ENCODE measurements at regions not wholly inside any gene's neighbourhood (a gene's known extent, or its start where the extent isn't known, plus 50 kb on each side); places are given as distances from the start of the nearest gene placed in this dataset.

GRCh38 chr14:47921133-47921532 is 245.7 kb upstream of the MDGA2 start:
- no peaks in the 10 kb centered on the region for H3K9me3 ChIP-seq (ENCODE audit: control insufficient read depth in 4 of 4, low read length in 3 of 4)
- no peaks in the 10 kb centered on the region for H3K4me1 ChIP-seq (ENCODE audit: control insufficient read depth in 4 of 4, insufficient read depth in 4 of 4, low read length in 3 of 4)
- TF ChIP-seq EGR1 (IDR thresholded peaks at IDR 0.05; ENCODE audit: low read depth in 2 of 2) (no peak), JUND (IDR thresholded peaks at IDR 0.05) (no peak), MAX (IDR thresholded peaks at IDR 0.05) (no peak), FOXA2 (IDR thresholded peaks at IDR 0.05) (no peak), RAD21 (IDR thresholded peaks at IDR 0.05) (no peak), NR2F2 (IDR thresholded peaks at IDR 0.05) (no peak), YY1 (IDR thresholded peaks at IDR 0.05) (no peak), HNF4G (IDR thresholded peaks at IDR 0.05) (no peak), GABPA (IDR thresholded peaks at IDR 0.05 in 1 of 2, conservative IDR thresholded peaks at IDR 0.05 in 1 of 2) (no peak), FOXA1 (IDR thresholded peaks at IDR 0.05) (no peak), RXRA (IDR thresholded peaks at IDR 0.05) (no peak), SP1 (IDR thresholded peaks at IDR 0.05) (no peak), TAF1 (conservative IDR thresholded peaks at IDR 0.05) (no peak), HNF4A (conservative IDR thresholded peaks at IDR 0.05) (no peak)
- TF ChIP-seq, protein P1, sequence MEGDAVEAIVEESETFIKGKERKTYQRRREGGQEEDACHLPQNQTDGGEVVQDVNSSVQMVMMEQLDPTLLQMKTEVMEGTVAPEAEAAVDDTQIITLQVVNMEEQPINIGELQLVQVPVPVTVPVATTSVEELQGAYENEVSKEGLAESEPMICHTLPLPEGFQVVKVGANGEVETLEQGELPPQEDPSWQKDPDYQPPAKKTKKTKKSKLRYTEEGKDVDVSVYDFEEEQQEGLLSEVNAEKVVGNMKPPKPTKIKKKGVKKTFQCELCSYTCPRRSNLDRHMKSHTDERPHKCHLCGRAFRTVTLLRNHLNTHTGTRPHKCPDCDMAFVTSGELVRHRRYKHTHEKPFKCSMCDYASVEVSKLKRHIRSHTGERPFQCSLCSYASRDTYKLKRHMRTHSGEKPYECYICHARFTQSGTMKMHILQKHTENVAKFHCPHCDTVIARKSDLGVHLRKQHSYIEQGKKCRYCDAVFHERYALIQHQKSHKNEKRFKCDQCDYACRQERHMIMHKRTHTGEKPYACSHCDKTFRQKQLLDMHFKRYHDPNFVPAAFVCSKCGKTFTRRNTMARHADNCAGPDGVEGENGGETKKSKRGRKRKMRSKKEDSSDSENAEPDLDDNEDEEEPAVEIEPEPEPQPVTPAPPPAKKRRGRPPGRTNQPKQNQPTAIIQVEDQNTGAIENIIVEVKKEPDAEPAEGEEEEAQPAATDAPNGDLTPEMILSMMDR (IDR thresholded peaks at IDR 0.05; ENCODE audit: low read depth, low read length, missing input control) = no peak
- TF ChIP-seq, protein P2, sequence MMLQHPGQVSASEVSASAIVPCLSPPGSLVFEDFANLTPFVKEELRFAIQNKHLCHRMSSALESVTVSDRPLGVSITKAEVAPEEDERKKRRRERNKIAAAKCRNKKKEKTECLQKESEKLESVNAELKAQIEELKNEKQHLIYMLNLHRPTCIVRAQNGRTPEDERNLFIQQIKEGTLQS (IDR thresholded peaks at IDR 0.05) = no peak
- H3K27ac ChIP-seq (ENCODE audit: low read depth in 1 of 2, low read length in 2 of 2) = no peak overlapping the region
- WGBS = 16% methylated on average over 1 of the region's 1 CpG
- no peak for DNase-seq (ENCODE audit: low spot score)
- H3K27me3 ChIP-seq (ENCODE audit: control insufficient read depth in 4 of 4, insufficient read depth in 4 of 4, low read length in 3 of 4) = no peaks in the 10 kb centered on the region
- H3K36me3 ChIP-seq (ENCODE audit: control insufficient read depth in 4 of 4, insufficient read depth in 3 of 4, low read depth in 1 of 4, low read length in 3 of 4) = no peaks in the 10 kb centered on the region
- H3K4me3 ChIP-seq (ENCODE audit: low read depth in 1 of 3, low read length in 3 of 3) = no peak overlapping the region
- H3K9ac ChIP-seq (ENCODE audit: low read depth in 1 of 2, low read length in 2 of 2) = no peak overlapping the region

DNA sequence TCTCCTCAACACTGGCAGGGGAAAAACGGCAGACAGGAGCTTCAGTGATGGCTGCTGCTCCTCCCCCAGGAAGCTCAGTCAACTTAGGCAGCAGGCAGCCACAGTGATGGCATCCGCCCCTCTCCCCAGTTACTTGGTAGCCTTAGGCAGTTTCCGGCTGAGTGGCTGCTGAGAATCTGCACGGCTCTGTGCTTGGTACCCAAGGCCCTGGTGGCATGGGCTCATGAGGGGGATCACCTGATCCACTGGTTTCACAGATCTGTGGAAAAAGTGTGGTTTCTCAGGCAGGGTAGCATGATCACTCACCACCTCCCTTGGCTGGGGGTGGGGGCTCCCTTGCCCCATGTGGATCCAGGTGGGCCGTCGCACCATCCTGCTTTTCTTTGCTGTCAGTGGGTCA is 244.6 kb upstream of the MDGA2 start:
- TF ChIP-seq, protein P1 (IDR thresholded peaks at IDR 0.05; ENCODE audit: low read depth, low read length, missing input control) = no peak
- TF ChIP-seq RAD21 (IDR thresholded peaks at IDR 0.05) = no peak
- no peak for TF ChIP-seq GABPA (IDR thresholded peaks at IDR 0.05 in 1 of 2, conservative IDR thresholded peaks at IDR 0.05 in 1 of 2)
- TF ChIP-seq, protein P2 (IDR thresholded peaks at IDR 0.05) = no peak
- no peak for TF ChIP-seq RXRA (IDR thresholded peaks at IDR 0.05)
- no peak for TF ChIP-seq FOXA1 (IDR thresholded peaks at IDR 0.05)
- no peak for TF ChIP-seq MAX (IDR thresholded peaks at IDR 0.05)
- TF ChIP-seq HNF4G (IDR thresholded peaks at IDR 0.05) = no peak
- TF ChIP-seq HNF4A (conservative IDR thresholded peaks at IDR 0.05) = no peak
- TF ChIP-seq TAF1 (conservative IDR thresholded peaks at IDR 0.05) = no peak
- no peak for TF ChIP-seq ZBTB33 (IDR thresholded peaks at IDR 0.05)
- H3K9ac ChIP-seq (ENCODE audit: low read depth in 1 of 2, low read length in 2 of 2) = no peak overlapping the region
- DNase-seq (ENCODE audit: low spot score) = no peak
- WGBS = 78% methylated on average over 6 of the region's 6 CpGs
- H3K36me3 ChIP-seq (ENCODE audit: control insufficient read depth in 4 of 4, insufficient read depth in 3 of 4, low read depth in 1 of 4, low read length in 3 of 4) = no peaks in the 10 kb centered on the region
- no peaks in the 10 kb centered on the region for H3K27me3 ChIP-seq (ENCODE audit: control insufficient read depth in 4 of 4, insufficient read depth in 4 of 4, low read length in 3 of 4)
- no peaks in the 10 kb centered on the region for H3K4me1 ChIP-seq (ENCODE audit: control insufficient read depth in 4 of 4, insufficient read depth in 4 of 4, low read length in 3 of 4)
- H3K4me3 ChIP-seq (ENCODE audit: low read depth in 1 of 3, low read length in 3 of 3) = no peak overlapping the region
- H3K27ac ChIP-seq (ENCODE audit: low read depth in 1 of 2, low read length in 2 of 2) = no peak overlapping the region
- no peaks in the 10 kb centered on the region for H3K9me3 ChIP-seq (ENCODE audit: control insufficient read depth in 4 of 4, low read length in 3 of 4)
